Limb (tissue), 2 donors: ENCODE measurements at regions not wholly inside any gene's neighbourhood (a gene's known extent, or its start where the extent isn't known, plus 50 kb on each side); places are given as distances from the start of the nearest gene placed in this dataset.
"Not testable (repeated sequence)": the region's sequence is repeated elsewhere in the genome, so short reads cannot be mapped to it uniquely, and the experiment has no call there.

Experiments used
- DNase-seq, 2 donors: peaks; one replicate each; pipeline ENCODE4 v3.0.0-alpha.2; 2016; ENCODE audit errors: extremely low spot score in 2 of 2

- no peak for DNase-seq
Observed at GRCh38 chr11:104776501-104777170, 121.6 kb downstream of the CASP12 start.

- DNase-seq = no peak
Observed at GRCh38 chr11:104774578-104774977, 123.7 kb downstream of the CASP12 start.

- peak in 1 of 2 donors; percentile 70 for DNase-seq
Observed at GRCh38 chr11:104772806-104773241, 125.4 kb downstream of the CASP12 start.

GRCh38 chr11:104771763-104772162, 126.5 kb downstream of the CASP12 start:
- no peak for DNase-seq

- not testable (repeated sequence) for DNase-seq
Observed at GRCh38 chr11:104771046-104771445, 127.2 kb downstream of the CASP12 start.

GRCh38 chr11:104765401-104766095, 132.7 kb downstream of the CASP12 start:
- DNase-seq = no peak

- peak in 1 of 2 donors; percentile 5 for DNase-seq
Observed at GRCh38 chr11:104764710-104765045, 133.6 kb downstream of the CASP12 start.

GRCh38 chr11:104763930-104764709, 134.1 kb downstream of the CASP12 start:
- DNase-seq = no peak

- DNase-seq = no peak
Observed at GRCh38 chr11:104761511-104761910, 136.7 kb downstream of the CASP12 start.

- no peak for DNase-seq
Observed at GRCh38 chr11:104759464-104759863, 138.8 kb downstream of the CASP12 start.

- DNase-seq = no peak
Observed at GRCh38 chr11:104738918-104739317, 159.3 kb downstream of the CASP12 start.

- DNase-seq = no peak
Observed at GRCh38 chr11:104738208-104738607, 160.1 kb downstream of the CASP12 start.

GRCh38 chr11:104736502-104736901, 161.8 kb downstream of the CASP12 start:
- no peak for DNase-seq

- no peak for DNase-seq
Observed at GRCh38 chr11:104734998-104735397, 163.3 kb downstream of the CASP12 start.

GRCh38 chr11:104731890-104732289, 166.4 kb downstream of the CASP12 start:
- no peak for DNase-seq

GRCh38 chr11:104728927-104729326, 169.3 kb downstream of the CASP12 start:
- no peak for DNase-seq

GRCh38 chr11:104727768-104728167, 170.5 kb downstream of the CASP12 start:
- no peak for DNase-seq

- DNase-seq = no peak
Observed at GRCh38 chr11:104727095-104727494, 171.2 kb downstream of the CASP12 start.

- no peak for DNase-seq
Observed at GRCh38 chr11:104725796-104726408, 172.4 kb downstream of the CASP12 start.

- no peak for DNase-seq
Observed at GRCh38 chr11:104713401-104713800, 184.9 kb downstream of the CASP12 start.

GRCh38 chr11:104705490-104706190, 192.6 kb downstream of the CASP12 start:
- DNase-seq = no peak
